ENCODE measurements at regions not wholly inside any gene's neighbourhood (a gene's known extent, or its start where the extent isn't known, plus 50 kb on each side); places are given as distances from the start of the nearest gene placed in this dataset.
"Not testable (repeated sequence)": the region's sequence is repeated elsewhere in the genome, so short reads cannot be mapped to it uniquely, and the experiment has no call there.

DNA sequence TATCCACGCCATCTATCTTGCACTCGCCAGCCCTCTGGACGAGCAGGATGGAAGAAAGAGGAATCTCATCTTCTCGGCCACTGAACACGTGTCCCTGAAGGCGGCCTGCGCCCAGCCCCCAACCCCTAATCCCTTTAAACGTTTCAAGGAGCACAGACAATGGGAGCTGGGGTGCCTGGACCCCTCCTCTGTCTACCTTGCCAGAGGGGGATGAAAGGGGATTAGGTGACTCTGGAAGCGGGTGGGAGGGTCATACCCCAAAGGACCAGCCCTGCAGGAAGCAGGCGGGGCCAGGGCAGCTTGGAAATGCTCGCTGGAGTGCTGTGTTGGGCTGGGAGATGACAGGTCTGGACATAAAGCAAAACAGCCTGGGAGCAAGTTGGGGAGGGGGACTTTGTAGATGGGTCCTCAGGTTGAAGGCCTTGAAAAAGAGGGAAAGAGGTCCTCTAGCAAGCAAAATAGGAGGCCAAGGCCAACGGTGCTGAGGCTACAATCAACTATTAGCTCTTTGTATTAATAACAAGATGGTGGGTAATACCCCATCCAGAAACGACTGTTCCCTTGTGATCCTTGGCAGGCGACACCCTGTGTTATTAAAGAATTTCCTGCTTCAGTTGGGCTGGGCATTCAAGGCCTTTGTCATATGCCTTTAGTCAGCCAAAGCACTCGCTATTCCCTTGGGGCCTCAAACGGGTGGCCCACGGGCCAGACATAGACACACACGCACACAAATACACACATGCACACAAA, 126.5 kb upstream of the UNC5B start:
- TF ChIP-seq, protein P1, sequence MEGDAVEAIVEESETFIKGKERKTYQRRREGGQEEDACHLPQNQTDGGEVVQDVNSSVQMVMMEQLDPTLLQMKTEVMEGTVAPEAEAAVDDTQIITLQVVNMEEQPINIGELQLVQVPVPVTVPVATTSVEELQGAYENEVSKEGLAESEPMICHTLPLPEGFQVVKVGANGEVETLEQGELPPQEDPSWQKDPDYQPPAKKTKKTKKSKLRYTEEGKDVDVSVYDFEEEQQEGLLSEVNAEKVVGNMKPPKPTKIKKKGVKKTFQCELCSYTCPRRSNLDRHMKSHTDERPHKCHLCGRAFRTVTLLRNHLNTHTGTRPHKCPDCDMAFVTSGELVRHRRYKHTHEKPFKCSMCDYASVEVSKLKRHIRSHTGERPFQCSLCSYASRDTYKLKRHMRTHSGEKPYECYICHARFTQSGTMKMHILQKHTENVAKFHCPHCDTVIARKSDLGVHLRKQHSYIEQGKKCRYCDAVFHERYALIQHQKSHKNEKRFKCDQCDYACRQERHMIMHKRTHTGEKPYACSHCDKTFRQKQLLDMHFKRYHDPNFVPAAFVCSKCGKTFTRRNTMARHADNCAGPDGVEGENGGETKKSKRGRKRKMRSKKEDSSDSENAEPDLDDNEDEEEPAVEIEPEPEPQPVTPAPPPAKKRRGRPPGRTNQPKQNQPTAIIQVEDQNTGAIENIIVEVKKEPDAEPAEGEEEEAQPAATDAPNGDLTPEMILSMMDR (IDR thresholded peaks at IDR 0.05; ENCODE audit: insufficient read depth, low read length, poor library complexity, severe bottlenecking), result no peak
- H3K36me3 ChIP-seq (ENCODE audit: control insufficient read depth, insufficient read depth, low read length), result no peaks in the 10 kb centered on the region
- no peak overlapping the region for H3K4me3 ChIP-seq (ENCODE audit: low read depth, low read length)
- no peak for DNase-seq (ENCODE audit: low read depth)
- H3K27me3 ChIP-seq (ENCODE audit: control insufficient read depth, insufficient read depth, low read length), result peaks cover 5% of the 10 kb centered on the region

DNA sequence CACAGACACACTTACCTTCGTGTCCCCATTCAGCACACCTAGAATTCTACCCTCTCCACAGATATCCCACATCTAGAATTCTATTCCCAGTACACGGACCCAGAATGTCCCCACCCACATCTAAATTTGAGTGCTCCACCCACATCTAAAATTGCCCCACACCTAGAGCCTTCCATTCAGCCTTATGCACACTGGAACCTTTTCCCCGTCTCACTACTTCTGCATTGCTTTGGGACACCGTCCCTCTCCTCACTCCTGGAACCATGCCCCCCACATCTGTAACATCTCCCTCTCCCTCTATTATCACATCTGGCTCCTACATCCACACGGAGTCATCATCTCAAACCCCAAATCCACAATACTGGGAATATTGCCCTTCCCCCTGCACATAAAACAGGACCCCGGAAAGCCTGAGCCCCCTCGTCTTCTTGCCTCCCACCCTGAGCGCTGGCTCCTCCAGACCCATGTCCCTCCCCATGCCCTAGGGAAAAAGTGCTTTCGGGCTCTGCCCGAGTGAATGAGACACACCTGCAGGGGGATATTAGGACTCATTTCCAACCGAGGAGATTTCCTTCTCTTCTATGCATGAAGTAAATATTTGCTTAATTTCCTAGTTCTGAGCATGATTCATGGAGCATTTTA, 125.8 kb upstream of the UNC5B start:
- Histone ChIP-seq H3K4me3 (ENCODE audit: low read depth, low read length) (no peak overlapping the region), H3K27me3 (ENCODE audit: control insufficient read depth, insufficient read depth, low read length) (peaks cover 5% of the 10 kb centered on the region), H3K36me3 (ENCODE audit: control insufficient read depth, insufficient read depth, low read length) (no peaks in the 10 kb centered on the region)
- DNase-seq (ENCODE audit: low read depth), result no peak
- TF ChIP-seq, protein P1 (IDR thresholded peaks at IDR 0.05; ENCODE audit: insufficient read depth, low read length, poor library complexity, severe bottlenecking), result no peak

DNA sequence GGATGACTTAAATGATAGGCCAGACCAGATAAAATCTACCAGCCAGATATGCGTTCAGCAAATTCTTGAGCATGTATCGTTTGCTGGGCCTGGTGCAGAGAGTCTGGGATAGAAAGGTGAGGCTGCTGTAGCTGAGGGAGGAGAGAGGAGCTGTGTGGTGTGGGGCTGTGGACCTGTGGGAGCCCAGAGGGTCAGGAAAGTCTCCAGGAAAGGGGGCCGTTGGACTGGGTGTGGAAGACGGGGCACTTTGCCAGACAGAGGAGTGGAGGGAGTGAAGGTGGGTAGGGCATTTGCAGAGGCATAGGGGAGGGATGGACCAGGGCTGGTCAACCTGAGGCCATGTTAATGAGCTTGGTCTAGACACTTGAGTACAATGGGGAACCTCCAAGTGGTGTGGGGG, 124.7 kb upstream of the UNC5B start:
- Histone ChIP-seq H3K4me3 (ENCODE audit: low read depth, low read length) (no peak overlapping the region), H3K36me3 (ENCODE audit: control insufficient read depth, insufficient read depth, low read length) (no peaks in the 10 kb centered on the region), H3K27me3 (ENCODE audit: control insufficient read depth, insufficient read depth, low read length) (peaks cover 3% of the 10 kb centered on the region)
- no peak for DNase-seq (ENCODE audit: low read depth)
- TF ChIP-seq, protein P1 (IDR thresholded peaks at IDR 0.05; ENCODE audit: insufficient read depth, low read length, poor library complexity, severe bottlenecking), result no peak

DNA sequence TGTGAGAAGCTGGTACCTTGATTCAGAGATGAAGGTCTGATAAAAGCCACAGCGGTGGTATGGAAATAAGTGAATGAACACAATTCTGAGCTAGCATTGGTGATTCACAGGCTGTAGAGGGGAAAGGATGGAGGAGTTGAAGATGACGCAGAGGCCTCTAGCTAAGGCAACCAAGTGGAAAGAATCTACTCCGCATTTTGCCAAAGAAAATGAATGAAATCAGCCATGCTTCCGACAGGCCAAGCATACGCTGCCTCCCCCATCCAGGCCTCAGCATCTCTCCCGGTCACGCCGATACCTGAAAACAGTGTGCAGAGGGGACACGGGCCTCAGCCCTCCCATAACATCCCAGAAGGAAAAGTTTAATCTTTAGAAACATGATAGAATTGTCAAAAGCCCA, 124.3 kb upstream of the UNC5B start:
- H3K36me3 ChIP-seq (ENCODE audit: control insufficient read depth, insufficient read depth, low read length), result no peaks in the 10 kb centered on the region
- peaks cover 5% of the 10 kb centered on the region for H3K27me3 ChIP-seq (ENCODE audit: control insufficient read depth, insufficient read depth, low read length)
- TF ChIP-seq, protein P1 (IDR thresholded peaks at IDR 0.05; ENCODE audit: insufficient read depth, low read length, poor library complexity, severe bottlenecking), result no peak
- H3K4me3 ChIP-seq (ENCODE audit: low read depth, low read length), result no peak overlapping the region
- peak; percentile 67 for DNase-seq (ENCODE audit: low read depth)

DNA sequence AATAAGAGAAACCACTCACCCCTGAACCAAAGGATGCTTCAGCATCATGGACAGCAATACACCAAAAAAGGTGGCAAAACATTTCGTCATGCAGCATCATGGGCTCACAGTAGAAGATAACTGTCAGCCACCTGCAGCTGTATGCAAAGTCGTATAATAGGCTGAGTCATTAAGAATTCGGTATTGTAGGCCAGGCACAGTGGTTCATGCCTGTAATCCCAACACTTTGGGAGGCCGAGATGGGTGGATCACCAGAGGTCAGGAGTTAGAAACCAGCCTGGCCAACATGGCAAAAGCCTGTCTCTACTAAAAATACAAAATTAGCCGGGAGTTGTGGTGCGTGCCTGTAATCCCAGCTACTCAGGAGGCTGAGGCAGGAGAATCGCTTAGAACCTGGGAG, 123.8 kb upstream of the UNC5B start:
- H3K4me3 ChIP-seq (ENCODE audit: low read depth, low read length); H3K27me3 ChIP-seq (ENCODE audit: control insufficient read depth, insufficient read depth, low read length); H3K36me3 ChIP-seq (ENCODE audit: control insufficient read depth, insufficient read depth, low read length); DNase-seq (ENCODE audit: low read depth): not testable (repeated sequence)

DNA sequence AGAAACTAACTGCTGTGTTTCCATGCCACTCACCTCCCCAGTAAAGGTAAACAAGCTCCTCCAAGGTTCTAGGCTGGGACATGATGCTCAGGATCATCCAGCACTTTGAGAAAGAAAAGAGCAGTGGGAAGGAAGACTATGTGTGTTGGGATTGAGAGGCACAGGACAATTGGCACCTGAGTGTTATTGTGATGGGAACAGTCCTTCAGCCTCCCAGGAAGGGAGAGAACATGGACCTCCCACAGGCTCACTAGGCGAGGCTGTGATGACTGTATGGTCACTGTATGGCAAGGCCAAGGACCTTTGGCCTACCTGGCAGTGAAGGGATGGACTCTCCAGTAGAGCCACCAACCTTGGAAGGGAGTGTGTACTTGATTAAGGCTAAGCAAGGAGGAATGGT, 123.2 kb upstream of the UNC5B start:
- Histone ChIP-seq H3K36me3 (ENCODE audit: control insufficient read depth, insufficient read depth, low read length) (no peaks in the 10 kb centered on the region), H3K4me3 (ENCODE audit: low read depth, low read length) (no peak overlapping the region), H3K27me3 (ENCODE audit: control insufficient read depth, insufficient read depth, low read length) (peaks cover 5% of the 10 kb centered on the region)
- TF ChIP-seq, protein P1 (IDR thresholded peaks at IDR 0.05; ENCODE audit: insufficient read depth, low read length, poor library complexity, severe bottlenecking), result no peak
- no peak for DNase-seq (ENCODE audit: low read depth)

Measured in kidney epithelial cell (primary cell).